NCI-H1436 treated with DMSO at 0.1 percent for 48 hours (cell line): ENCODE measurements at regions not wholly inside any gene's neighbourhood (a gene's known extent, or its start where the extent isn't known, plus 50 kb on each side); places are given as distances from the start of the nearest gene placed in this dataset.
"Not testable (repeated sequence)": the region's sequence is repeated elsewhere in the genome, so short reads cannot be mapped to it uniquely, and the experiment has no call there.

Source experiments
- DNase-seq: peaks from one replicate; lab custom pipeline; 2025; lab: John Stamatoyannopoulos, UW

- no peak for DNase-seq
Observed at GRCh38 chr12:131362291-131363211, 348.3 kb upstream of the SFSWAP start.

- DNase-seq: no peak
Observed at GRCh38 chr12:131363393-131363792, 347.5 kb upstream of the SFSWAP start.

- DNase-seq: no peak
Observed at GRCh38 chr12:131363841-131364495, 346.9 kb upstream of the SFSWAP start.

GRCh38 chr12:131364903-131365820, 345.7 kb upstream of the SFSWAP start:
- DNase-seq: no peak

GRCh38 chr12:131365821-131366260, 345.0 kb upstream of the SFSWAP start:
- DNase-seq: no peak

- DNase-seq: no peak
Observed at GRCh38 chr12:131366261-131366871, 344.5 kb upstream of the SFSWAP start.

- DNase-seq: not testable (repeated sequence)
Observed at GRCh38 chr12:131367067-131367982, 343.6 kb upstream of the SFSWAP start.

- no peak for DNase-seq
Observed at GRCh38 chr12:131367983-131368667, 342.8 kb upstream of the SFSWAP start.

- no peak for DNase-seq
Observed at GRCh38 chr12:131368668-131369071, 342.2 kb upstream of the SFSWAP start.

GRCh38 chr12:131369094-131369845, 341.6 kb upstream of the SFSWAP start:
- DNase-seq: no peak

GRCh38 chr12:131370321-131370720, 340.6 kb upstream of the SFSWAP start:
- no peak for DNase-seq

- DNase-seq: no peak
Observed at GRCh38 chr12:131370791-131371347, 340.0 kb upstream of the SFSWAP start.

- DNase-seq: no peak
Observed at GRCh38 chr12:131371401-131372170, 339.3 kb upstream of the SFSWAP start.

GRCh38 chr12:131372171-131372475, 338.8 kb upstream of the SFSWAP start:
- no peak for DNase-seq

GRCh38 chr12:131372706-131373195, 338.1 kb upstream of the SFSWAP start:
- no peak for DNase-seq

GRCh38 chr12:131375261-131375971, 335.5 kb upstream of the SFSWAP start:
- no peak for DNase-seq

GRCh38 chr12:131375972-131376345, 334.9 kb upstream of the SFSWAP start:
- DNase-seq: no peak
